Cardiac muscle cell (in vitro differentiated cells and primary cell): ENCODE measurements at regions not wholly inside any gene's neighbourhood (a gene's known extent, or its start where the extent isn't known, plus 50 kb on each side); places are given as distances from the start of the nearest gene placed in this dataset.

Experiments
- DNase-seq, 2 donors: peaks; one replicate each; pipeline versions ENCODE4 v3.0.0 to v3.0.0-alpha.2; 2010 to 2017; ENCODE audit warnings: low read depth in 1 of 2, low spot score in 1 of 2
- H3K27ac ChIP-seq: fragments of 200-600 bp; sonication (generic); 2 replicates; pipeline ENCODE4 v1.5.1; 2016
- H3K27me3 ChIP-seq: fragments of 200-600 bp; sonication (generic); 2 replicates; pipeline ENCODE4 v1.6.0; 2016; ENCODE audit warnings: control low read depth
- H3K36me3 ChIP-seq: fragments of 200-600 bp; sonication (generic); 2 replicates; pipeline ENCODE4 v1.5.1; 2016; ENCODE audit warnings: control low read depth
- H3K4me1 ChIP-seq: fragments of 200-600 bp; sonication (generic); 2 replicates; pipeline ENCODE4 v1.8.1; 2017; ENCODE audit warnings: low read depth, mild to moderate bottlenecking, mixed run types
- H3K4me3 ChIP-seq: fragments of 200-600 bp; sonication (generic); 2 replicates; pipeline ENCODE4 v1.5.1; 2016; ENCODE audit warnings: mild to moderate bottlenecking
- H3K9me3 ChIP-seq: fragments of 200-600 bp; sonication (generic); 2 replicates; pipeline ENCODE4 v1.5.1; 2017; ENCODE audit warnings: low read depth, mild to moderate bottlenecking, control low read depth
- CTCF ChIP-seq: IDR thresholded peaks from 2 replicates; pipeline ENCODE4 v1.5.1; 2012; ENCODE audit warnings: low read depth, mild to moderate bottlenecking, low read length

GRCh38 chr11:29879560-29879959 lies 137.3 kb downstream of the KCNA4 start:
- no peaks in the 10 kb centered on the region for H3K36me3 ChIP-seq
- H3K27ac ChIP-seq: no peak overlapping the region
- peaks cover 8% of the 10 kb centered on the region for H3K9me3 ChIP-seq
- no peak overlapping the region for H3K4me3 ChIP-seq
- no peak for TF ChIP-seq CTCF
- peak in 1 of 2 donors; percentile 29 for DNase-seq
- H3K27me3 ChIP-seq: no peaks in the 10 kb centered on the region
- no peaks in the 10 kb centered on the region for H3K4me1 ChIP-seq

DNA sequence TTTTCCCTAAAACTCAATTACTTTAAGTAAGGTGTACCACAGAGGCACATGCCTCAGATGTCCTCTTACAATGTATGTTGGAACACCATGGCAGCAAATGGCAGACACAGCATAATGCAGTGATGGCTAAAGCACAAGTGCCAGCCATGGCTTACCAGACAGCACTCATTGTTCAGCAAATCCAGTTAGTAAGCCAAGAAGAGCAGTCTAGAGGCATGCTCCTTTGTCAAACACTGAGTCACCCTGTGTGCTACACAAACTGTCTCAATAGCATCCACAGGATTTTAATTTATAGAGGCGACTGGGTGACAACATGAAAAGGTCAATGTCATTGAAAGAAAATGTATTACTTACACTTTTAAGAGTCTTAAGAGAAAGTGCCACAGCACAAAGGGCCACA lies 140.6 kb downstream of the KCNA4 start:
- no peak for TF ChIP-seq CTCF
- no peaks in the 10 kb centered on the region for H3K27me3 ChIP-seq
- no peaks in the 10 kb centered on the region for H3K4me1 ChIP-seq
- H3K36me3 ChIP-seq: no peaks in the 10 kb centered on the region
- DNase-seq: no peak
- H3K27ac ChIP-seq: no peak overlapping the region
- no peaks in the 10 kb centered on the region for H3K9me3 ChIP-seq
- no peak overlapping the region for H3K4me3 ChIP-seq

GRCh38 chr11:29847219-29847618 lies 169.6 kb downstream of the KCNA4 start:
- Histone ChIP-seq H3K4me1 (no peaks in the 10 kb centered on the region), H3K27ac (no peak overlapping the region), H3K4me3 (no peak overlapping the region), H3K27me3 (no peaks in the 10 kb centered on the region), H3K9me3 (no peaks in the 10 kb centered on the region), H3K36me3 (no peaks in the 10 kb centered on the region)
- no peak for DNase-seq
- TF ChIP-seq CTCF: no peak

DNA sequence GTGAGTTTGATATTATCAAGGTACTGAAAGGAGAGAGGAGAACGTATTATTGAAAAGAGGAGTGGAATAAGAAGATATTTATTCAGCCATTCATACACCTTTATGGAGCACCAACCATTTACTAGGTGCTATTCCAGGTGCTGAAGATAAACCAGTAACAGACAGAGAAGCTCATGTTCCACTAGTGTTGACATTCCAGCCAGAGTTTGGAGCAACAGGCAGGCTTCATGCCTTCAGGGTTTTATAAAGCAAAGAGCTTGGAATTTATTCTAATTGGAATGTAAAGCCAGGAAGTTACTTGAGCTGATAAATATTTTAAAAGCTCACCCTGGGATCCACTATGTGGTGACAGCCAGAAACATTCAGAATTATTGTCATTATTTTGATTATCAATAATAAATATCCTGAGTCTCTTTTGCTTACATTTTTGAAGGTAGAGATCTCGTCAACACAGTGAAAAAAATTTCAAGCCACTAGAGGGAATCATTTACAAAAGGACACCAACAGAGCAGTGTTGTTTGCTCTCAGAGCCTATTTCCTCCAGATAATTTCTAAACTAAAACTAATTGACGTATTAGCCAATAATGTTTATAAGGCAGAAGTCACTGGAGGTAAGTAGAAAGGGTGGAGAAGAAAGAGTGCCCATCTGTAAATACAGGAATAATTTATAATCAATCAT lies 172.0 kb downstream of the KCNA4 start:
- Histone ChIP-seq H3K36me3 (no peaks in the 10 kb centered on the region), H3K4me1 (no peaks in the 10 kb centered on the region), H3K4me3 (no peak overlapping the region), H3K27ac (no peak overlapping the region), H3K27me3 (no peaks in the 10 kb centered on the region), H3K9me3 (no peaks in the 10 kb centered on the region)
- peak in 1 of 2 donors; percentile 4 for DNase-seq
- TF ChIP-seq CTCF: peak; percentile 5

- no peaks in the 10 kb centered on the region for H3K4me1 ChIP-seq
- H3K27me3 ChIP-seq: no peaks in the 10 kb centered on the region
- H3K9me3 ChIP-seq: no peaks in the 10 kb centered on the region
- no peaks in the 10 kb centered on the region for H3K36me3 ChIP-seq
- TF ChIP-seq CTCF: no peak
- no peak overlapping the region for H3K4me3 ChIP-seq
- no peak for DNase-seq
- H3K27ac ChIP-seq: no peak overlapping the region
Observed at GRCh38 chr11:29844031-29844430, 172.8 kb downstream of the KCNA4 start.

GRCh38 chr11:29842061-29842460 lies 174.8 kb downstream of the KCNA4 start:
- no peak for TF ChIP-seq CTCF
- H3K27ac ChIP-seq: no peak overlapping the region
- H3K4me3 ChIP-seq: no peak overlapping the region
- H3K27me3 ChIP-seq: no peaks in the 10 kb centered on the region
- no peaks in the 10 kb centered on the region for H3K4me1 ChIP-seq
- no peaks in the 10 kb centered on the region for H3K9me3 ChIP-seq
- H3K36me3 ChIP-seq: no peaks in the 10 kb centered on the region
- DNase-seq: no peak
